ENCODE measurements at regions not wholly inside any gene's neighbourhood (a gene's known extent, or its start where the extent isn't known, plus 50 kb on each side); places are given as distances from the start of the nearest gene placed in this dataset.

DNA sequence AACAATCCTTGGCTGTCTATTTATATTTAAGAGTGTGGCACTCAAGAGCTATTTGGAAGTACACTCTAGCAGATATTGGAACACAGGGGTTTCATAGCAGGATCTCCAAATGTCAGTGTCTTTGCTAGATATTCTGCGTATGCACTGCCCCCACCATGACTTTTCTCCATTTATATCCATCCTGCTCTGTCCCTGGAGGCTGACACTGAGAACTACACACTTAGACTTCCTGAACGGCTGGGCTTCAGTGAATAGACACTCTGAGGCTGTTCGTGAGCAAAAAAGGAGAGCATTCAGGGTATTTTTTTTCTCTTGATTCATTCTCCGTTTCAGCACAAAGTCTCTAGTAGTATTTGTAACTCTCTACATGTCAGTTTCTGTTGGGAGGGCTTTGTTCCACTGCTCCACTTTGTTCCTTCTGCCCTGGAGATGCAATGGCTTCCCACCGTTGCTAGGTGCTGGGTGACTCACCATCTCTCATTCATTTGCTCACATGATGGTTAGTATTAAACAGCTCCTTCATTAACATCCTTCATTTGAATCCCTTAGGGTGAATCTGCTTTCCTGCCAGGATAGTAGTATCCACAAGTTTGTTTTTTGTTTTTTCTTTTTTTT, 155.9 kb upstream of the SLC13A1 start:
- Histone ChIP-seq H3F3A (ENCODE audit: insufficient read depth, low read depth) (no peaks in the 10 kb centered on the region), H3K36me3 (ENCODE audit: low read depth) (no peaks in the 10 kb centered on the region), H3K4me1 (replicated peaks; ENCODE audit: insufficient read depth) (no peaks in the 10 kb centered on the region), H4K20me1 (ENCODE audit: insufficient read depth) (no peaks in the 10 kb centered on the region), H3K27ac (no peak overlapping the region), H2AFZ (no peak overlapping the region), H3K9me2 (ENCODE audit: insufficient read depth) (no peaks in the 10 kb centered on the region), H3K4me3 (no peak overlapping the region), H3K9me3 (ENCODE audit: insufficient read depth, low read depth) (no peaks in the 10 kb centered on the region), H3K79me2 (ENCODE audit: low read depth) (no peaks in the 10 kb centered on the region), H3K4me2 (no peak overlapping the region), H3K27me3 (ENCODE audit: insufficient read depth, low read depth) (no peaks in the 10 kb centered on the region)
- TF ChIP-seq, protein P1, sequence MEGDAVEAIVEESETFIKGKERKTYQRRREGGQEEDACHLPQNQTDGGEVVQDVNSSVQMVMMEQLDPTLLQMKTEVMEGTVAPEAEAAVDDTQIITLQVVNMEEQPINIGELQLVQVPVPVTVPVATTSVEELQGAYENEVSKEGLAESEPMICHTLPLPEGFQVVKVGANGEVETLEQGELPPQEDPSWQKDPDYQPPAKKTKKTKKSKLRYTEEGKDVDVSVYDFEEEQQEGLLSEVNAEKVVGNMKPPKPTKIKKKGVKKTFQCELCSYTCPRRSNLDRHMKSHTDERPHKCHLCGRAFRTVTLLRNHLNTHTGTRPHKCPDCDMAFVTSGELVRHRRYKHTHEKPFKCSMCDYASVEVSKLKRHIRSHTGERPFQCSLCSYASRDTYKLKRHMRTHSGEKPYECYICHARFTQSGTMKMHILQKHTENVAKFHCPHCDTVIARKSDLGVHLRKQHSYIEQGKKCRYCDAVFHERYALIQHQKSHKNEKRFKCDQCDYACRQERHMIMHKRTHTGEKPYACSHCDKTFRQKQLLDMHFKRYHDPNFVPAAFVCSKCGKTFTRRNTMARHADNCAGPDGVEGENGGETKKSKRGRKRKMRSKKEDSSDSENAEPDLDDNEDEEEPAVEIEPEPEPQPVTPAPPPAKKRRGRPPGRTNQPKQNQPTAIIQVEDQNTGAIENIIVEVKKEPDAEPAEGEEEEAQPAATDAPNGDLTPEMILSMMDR (conservative IDR thresholded peaks at IDR 0.05), result no peak
- TF ChIP-seq EZH2 (IDR thresholded peaks at IDR 0.05; ENCODE audit: low read depth), result no peak
- ChIA-PET CTCF (no interaction called here), POLR2A (ENCODE audit: unreplicated experiment) (no interaction called here)
- no peak for DNase-seq
- intact Hi-C loops (cut with micrococcal nuclease; ENCODE audit: unreplicated experiment), result no loop called here
- no TSS peak for BruUV-seq (replicated peaks)

DNA sequence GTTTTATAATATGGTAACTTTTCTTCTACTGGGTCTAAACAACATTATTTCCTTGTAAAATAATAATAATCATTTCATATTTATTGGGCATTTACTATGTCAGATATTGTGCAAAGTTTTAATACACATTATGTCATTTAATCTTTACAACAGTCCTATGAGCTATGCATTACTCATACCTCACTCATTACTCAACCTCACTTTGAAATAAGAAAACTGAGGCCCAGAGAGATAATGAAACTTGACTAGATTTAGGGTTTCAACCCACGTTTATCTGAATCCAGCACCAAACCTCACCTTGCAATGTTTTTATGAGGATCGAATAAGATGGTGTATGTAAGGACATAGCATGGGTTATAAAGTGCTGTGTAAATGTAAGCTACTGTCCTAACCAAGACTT, 153.2 kb upstream of the SLC13A1 start:
- CTCF ChIA-PET, result no interaction called here
- no peaks in the 10 kb centered on the region for H3K9me3 ChIP-seq (ENCODE audit: insufficient read depth, low read depth)

DNA sequence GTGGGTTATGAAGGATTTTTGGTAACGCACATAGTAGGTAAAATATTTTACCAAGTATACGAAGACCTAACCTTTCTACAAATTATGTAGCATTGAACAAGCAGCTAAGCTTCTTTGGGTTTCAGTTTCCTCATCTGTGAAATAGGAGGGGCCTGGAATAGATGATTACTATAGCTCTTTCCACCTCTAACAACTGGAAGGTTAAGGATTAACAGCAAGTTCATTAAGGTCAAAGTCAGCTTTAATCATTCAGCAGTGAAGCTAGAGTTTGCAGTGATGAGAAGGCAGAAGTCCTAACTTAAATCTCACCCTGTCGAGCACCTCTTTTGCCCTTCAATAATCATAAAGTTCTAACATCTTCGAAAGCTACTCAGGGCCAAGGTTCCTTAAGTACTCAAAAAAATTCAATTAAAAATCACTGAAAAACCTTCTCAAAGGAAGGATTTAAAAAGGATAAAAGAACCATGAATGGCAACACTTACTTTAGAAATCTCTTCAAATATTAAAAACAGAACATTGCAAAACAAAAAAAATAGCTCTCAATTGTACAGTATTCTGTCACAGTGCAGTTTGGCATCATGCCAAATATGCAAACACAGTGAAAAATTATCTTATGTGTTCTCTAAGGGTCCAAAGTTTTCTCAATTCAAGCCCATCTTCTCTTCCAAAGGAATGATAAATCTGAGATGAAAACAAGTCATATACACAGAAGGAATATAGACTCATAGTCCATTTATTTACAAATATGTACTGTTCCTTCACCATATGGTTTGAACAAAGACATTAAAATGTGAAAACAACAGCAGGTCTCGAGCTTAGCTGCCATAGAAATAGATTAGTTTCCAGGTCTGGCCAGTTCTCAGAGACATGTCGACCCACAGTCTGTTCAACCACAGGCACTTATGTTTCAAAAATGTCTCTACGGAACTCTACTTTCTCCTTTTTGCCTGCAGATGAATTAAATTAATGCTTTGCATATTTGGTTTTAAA, 152.0 kb upstream of the SLC13A1 start:
- ChIA-PET POLR2A (ENCODE audit: unreplicated experiment) (no interaction called here), CTCF (no interaction called here)
- no peak overlapping the region for H3K4me2 ChIP-seq
- no peaks in the 10 kb centered on the region; the same call in 1 of the 2 replicates for H3K9me3 ChIP-seq (ENCODE audit: insufficient read depth, low read depth)
- H3K27ac ChIP-seq, result no peak overlapping the region
- intact Hi-C loops (cut with micrococcal nuclease; ENCODE audit: unreplicated experiment), result no loop called here
- no peaks in the 10 kb centered on the region for H3K79me2 ChIP-seq (ENCODE audit: low read depth)
- H3K36me3 ChIP-seq (ENCODE audit: low read depth), result no peaks in the 10 kb centered on the region
- H4K20me1 ChIP-seq (ENCODE audit: insufficient read depth), result no peaks in the 10 kb centered on the region
- BruUV-seq (replicated peaks), result no TSS peak
- no peak overlapping the region for H3K4me3 ChIP-seq
- H3K9me2 ChIP-seq (ENCODE audit: insufficient read depth), result no peaks in the 10 kb centered on the region
- H2AFZ ChIP-seq, result no peak overlapping the region
- no peak for DNase-seq
- no peak for TF ChIP-seq EZH2 (IDR thresholded peaks at IDR 0.05; ENCODE audit: low read depth)
- TF ChIP-seq, protein P1 (conservative IDR thresholded peaks at IDR 0.05), result no peak
- H3F3A ChIP-seq (ENCODE audit: insufficient read depth, low read depth), result no peaks in the 10 kb centered on the region
- H3K4me1 ChIP-seq (replicated peaks; ENCODE audit: insufficient read depth), result no peaks in the 10 kb centered on the region
- no peaks in the 10 kb centered on the region for H3K27me3 ChIP-seq (ENCODE audit: insufficient read depth, low read depth)

More for the DNA sequence above, 153.2 kb upstream of the SLC13A1 start:
- Histone ChIP-seq H3K4me3 (no peak overlapping the region), H3K27ac (no peak overlapping the region), H3K79me2 (ENCODE audit: low read depth) (no peaks in the 10 kb centered on the region), H3K4me1 (replicated peaks; ENCODE audit: insufficient read depth) (no peaks in the 10 kb centered on the region), H4K20me1 (ENCODE audit: insufficient read depth) (no peaks in the 10 kb centered on the region), H2AFZ (no peak overlapping the region), H3F3A (ENCODE audit: insufficient read depth, low read depth) (no peaks in the 10 kb centered on the region), H3K27me3 (ENCODE audit: insufficient read depth, low read depth) (no peaks in the 10 kb centered on the region), H3K36me3 (ENCODE audit: low read depth) (no peaks in the 10 kb centered on the region), H3K9me2 (ENCODE audit: insufficient read depth) (no peaks in the 10 kb centered on the region), H3K4me2 (no peak overlapping the region)
- BruUV-seq (replicated peaks), result no TSS peak
- DNase-seq, result no peak
- POLR2A ChIA-PET (ENCODE audit: unreplicated experiment), result no interaction called here
- intact Hi-C loops (cut with micrococcal nuclease; ENCODE audit: unreplicated experiment), result no loop called here
- TF ChIP-seq EZH2 (IDR thresholded peaks at IDR 0.05; ENCODE audit: low read depth), result no peak
- TF ChIP-seq, protein P1 (conservative IDR thresholded peaks at IDR 0.05), result no peak
